GM21717 (cell line): ENCODE measurements at regions not wholly inside any gene's neighbourhood (a gene's known extent, or its start where the extent isn't known, plus 50 kb on each side); places are given as distances from the start of the nearest gene placed in this dataset.

ENCODE experiments used
- ATAC-seq: cut with Tn5 transposase; IDR thresholded peaks from one replicate; pipeline ENCODE4 v1.9.1; 2021; ENCODE audit warnings: mild to moderate bottlenecking, moderate library complexity; ENCODE audit not compliant: unreplicated experiment

DNA sequence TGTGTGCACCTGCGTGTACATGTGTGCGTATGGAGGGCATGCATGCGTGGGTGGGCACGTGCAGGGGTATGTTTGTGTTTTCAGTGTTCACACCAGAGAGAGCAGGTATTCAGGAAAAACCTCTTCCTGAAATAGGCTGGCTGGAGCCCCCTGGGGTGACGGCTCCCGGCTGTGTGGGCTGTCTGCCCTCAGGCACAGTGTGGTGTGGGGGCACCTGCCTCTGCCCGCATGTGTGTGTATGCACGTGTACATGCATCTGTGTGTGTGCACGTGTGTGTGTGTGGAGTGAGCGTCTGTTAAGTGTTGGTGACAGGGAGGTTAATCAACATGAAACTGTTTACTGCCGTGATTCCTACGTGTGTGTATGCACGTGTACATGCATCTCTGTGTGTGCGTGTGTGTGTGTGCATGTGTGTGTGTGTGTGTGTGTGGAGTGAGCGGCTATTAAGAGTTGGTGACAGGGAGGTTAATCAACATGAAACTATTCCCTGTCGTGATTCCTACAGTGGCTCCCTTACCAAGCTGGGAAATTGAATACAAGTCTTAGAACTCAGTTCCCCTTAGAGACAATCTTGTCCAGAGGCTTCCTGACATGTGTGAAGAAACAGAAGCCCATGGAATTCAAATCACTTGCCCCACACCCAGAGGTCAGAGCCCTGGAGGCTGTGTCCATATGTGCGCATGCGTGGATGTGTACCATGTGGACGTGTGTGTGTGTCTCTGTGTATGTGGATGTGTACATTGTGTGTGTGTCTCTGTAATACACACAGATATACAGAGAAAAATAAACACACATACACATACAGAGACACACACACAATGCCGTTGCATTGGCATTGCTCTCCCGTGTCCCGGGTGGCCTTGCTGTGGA, 372.4 kb upstream of the IRX4 start:
- no peak for ATAC-seq

DNA sequence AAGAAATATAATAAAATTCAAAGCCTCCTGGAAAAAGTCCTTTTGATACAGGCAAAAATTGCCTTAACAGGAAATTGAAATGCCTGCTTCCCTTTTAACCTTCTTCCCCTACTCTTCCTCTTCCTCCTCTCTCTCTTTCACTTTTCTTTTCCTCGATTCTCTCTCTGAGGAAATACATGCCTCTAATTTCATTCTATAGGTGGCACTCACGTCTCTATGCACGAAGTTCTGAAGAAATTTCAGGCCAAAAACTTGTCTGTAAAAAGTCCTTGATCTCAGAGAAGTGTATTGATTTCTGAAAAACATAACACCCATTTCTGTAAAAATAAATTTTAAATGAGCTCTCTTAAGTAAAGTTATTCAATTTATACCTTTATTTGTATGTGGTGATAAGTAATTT, 371.7 kb upstream of the IRX4 start:
- no peak for ATAC-seq

DNA sequence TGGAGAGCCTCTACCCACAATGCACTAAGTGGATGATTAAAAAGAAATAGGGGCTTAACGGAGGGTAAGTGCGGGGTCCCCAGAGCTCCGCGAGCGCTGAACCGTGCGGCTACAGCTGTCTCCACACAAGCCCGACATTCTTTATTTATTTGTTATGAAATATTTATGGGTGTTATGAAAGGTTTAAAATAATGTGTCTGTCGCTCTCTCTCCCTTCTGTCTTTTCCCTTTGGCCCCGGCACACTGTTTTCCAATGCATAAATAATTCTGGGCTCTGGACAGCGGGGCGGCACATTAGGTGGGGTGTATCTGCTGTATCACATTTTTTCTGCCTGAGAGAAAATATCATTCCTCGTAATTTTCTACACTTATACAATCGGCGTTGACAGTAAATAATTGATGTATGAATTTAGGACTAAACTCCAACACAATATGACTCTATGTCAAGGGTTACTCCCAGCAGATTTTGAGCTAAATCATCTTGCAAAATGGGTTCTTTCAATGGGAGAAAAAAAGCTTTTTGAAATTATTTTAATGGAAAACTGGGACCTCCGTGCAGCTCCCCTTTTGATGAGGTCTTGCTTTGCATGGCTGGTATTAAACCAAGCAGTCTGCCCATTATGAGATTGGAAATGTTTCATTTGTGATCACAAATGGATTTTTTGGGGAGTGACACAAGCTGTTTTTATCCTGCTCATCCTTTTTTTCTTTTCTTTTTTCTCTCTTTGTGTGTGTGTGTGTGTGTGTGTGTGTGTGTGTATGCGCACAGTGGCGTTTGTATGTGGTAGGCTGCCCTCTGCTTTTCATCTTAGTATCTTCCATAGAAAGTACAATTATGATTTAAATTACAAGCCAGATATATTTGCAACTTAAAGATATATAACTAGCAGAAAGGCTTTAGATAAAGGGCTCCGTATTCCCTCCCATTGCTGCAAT, 370.6 kb upstream of the IRX4 start:
- no peak for ATAC-seq

- no peak for ATAC-seq
Measured at GRCh38 chr5:2251751-2252150, 369.0 kb upstream of the IRX4 start.

- no peak for ATAC-seq
Measured at GRCh38 chr5:2251298-2251697, 368.6 kb upstream of the IRX4 start.

DNA sequence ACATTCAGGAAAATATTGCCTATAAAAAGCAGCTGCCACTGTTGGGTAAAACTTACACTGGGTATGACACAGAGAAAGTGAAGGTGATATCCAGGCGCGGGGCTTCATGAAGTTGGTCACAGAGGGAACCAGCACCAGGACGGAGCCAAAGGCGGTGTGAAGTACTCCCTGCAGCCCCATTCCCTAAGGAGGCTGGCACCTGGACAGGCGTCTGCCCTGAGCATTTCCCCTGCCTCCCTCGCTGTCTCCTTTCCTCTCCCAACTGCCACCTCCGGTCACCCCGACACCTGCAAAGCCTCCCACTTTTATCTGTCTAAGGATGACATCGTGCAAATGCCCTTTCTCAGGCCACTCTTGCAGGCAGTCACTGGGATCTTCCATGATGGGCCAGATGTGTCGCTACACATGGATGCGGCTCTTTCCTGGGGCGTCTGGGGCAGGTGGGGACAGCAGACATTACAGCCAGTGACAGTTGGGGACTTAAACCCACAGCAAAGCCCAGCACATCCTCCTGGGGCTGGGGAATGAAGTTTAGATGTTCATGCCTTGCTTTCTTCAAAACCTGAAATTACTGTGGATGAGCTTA, 367.7 kb upstream of the IRX4 start:
- no peak for ATAC-seq

GRCh38 chr5:2249442-2249841, 366.7 kb upstream of the IRX4 start:
- no peak for ATAC-seq

DNA sequence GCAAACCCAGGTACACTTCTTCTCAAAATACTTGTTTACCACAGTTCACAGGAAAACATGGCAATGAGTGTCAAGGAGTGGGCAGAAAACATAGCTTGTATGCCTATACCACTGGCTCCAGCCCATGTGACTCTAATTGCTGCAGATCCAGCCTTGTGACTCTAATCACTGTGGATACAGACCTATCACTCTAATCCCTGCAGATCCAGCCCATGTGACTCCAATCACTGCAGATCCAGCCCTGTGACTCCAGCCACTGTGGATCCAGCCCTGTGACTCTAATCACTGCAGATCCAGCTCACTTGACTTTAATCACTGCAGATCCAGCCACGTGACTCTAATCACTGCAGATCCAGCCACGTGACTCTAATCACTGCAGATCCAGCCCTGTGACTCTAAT, 366.3 kb upstream of the IRX4 start:
- no peak for ATAC-seq

GRCh38 chr5:2242539-2242938, 359.8 kb upstream of the IRX4 start:
- no peak for ATAC-seq

GRCh38 chr5:2241842-2242241, 359.1 kb upstream of the IRX4 start:
- no peak for ATAC-seq

GRCh38 chr5:2240118-2240904, 357.6 kb upstream of the IRX4 start:
- ATAC-seq: no peak

DNA sequence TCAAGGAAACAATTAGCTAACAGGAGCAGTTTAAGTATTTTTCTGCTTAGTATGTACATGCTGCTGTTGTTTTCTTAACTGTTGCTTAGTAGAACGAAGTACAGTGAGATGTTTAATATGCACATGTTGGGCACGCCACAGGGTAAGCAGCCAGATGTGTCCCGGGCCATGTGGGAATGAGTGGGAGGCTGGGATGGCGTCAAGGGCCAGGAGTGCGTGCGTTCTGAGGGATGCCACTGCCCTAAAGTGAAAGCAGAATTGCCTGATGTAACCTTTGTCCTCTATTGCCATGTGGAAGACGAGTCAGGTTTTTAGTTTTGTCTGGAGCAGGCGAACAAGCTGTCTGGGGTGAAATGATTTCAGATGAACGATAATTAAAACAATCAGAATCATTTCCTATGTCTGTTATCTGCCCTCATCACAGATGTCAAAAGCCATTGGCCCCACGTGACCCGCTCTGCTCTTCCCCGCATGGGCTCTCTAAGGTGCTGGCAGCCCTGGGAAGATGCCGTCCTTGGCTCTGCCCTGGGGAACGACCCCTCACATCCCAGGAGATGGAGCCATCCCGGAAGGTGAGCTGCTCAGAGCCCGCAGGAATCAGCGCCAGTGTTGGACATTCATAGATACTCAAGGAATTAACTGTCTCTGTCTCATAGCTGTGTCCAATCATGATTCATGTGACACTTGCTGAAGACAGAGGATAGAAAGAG, 356.6 kb upstream of the IRX4 start:
- no peak for ATAC-seq

DNA sequence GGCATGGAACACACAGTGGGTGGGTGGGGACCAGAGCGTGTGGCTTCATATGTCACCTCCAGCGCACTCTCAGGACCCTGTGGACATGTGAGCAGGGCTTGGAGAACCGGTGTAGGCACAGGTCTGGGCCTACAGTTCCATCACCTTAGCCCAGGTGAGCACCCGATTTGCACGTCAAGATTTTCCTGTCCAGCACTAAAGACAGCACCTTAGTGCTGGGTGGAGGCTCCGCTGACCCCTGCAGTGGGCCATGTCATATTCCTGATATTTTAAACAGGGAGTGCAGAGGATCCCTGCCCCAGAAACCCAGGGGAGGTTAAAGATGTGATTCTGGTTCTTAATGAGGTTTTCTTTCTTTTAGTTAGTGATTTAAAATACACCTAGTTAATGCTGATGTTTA, 356.0 kb upstream of the IRX4 start:
- no peak for ATAC-seq

GRCh38 chr5:2227433-2227832, 344.7 kb upstream of the IRX4 start:
- ATAC-seq: no peak

- no peak for ATAC-seq
Measured at GRCh38 chr5:2224689-2225088, 342.0 kb upstream of the IRX4 start.

- ATAC-seq: no peak
Measured at GRCh38 chr5:2223303-2223702, 340.6 kb upstream of the IRX4 start.

GRCh38 chr5:2222246-2222992, 339.7 kb upstream of the IRX4 start:
- ATAC-seq: no peak

- ATAC-seq: no peak
Measured at GRCh38 chr5:2221450-2221849, 338.7 kb upstream of the IRX4 start.

DNA sequence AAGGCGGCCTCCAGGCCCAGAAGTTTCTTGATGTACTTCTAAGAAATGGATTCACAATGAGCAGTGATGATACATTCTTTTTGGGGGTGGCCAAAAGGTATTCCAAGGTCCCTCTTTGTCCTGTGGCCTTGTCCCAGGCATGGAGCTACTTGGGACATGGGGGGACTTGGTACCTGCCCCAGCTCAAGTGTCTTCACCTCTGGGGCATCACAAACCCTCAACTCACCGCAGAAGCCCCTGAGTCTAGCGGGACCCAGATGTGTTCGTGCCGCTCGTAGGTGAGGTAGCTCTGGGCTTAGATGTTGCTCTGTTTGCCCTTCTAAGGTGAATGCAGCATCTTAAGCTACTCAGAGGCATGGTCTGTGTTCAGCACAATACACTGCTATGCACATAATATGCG, 338.0 kb upstream of the IRX4 start:
- ATAC-seq: no peak
